Pons (tissue), 1 donor: ENCODE measurements at regions not wholly inside any gene's neighbourhood (a gene's known extent, or its start where the extent isn't known, plus 50 kb on each side); places are given as distances from the start of the nearest gene placed in this dataset.
"Not testable (repeated sequence)": the region's sequence is repeated elsewhere in the genome, so short reads cannot be mapped to it uniquely, and the experiment has no call there.

Source experiments
- DNase-seq: peaks from one replicate; pipeline ENCODE4 v3.0.0-alpha.2; 2016; ENCODE audit warnings: low spot score

GRCh38 chr5:101743000-101743399, 553.1 kb downstream of the SLCO4C1 start:
- not testable (repeated sequence) for DNase-seq

- peak; percentile 5 for DNase-seq
Observed at GRCh38 chr5:101728933-101729332, 567.2 kb downstream of the SLCO4C1 start.

- no peak for DNase-seq
Observed at GRCh38 chr5:101721543-101721942, 574.5 kb downstream of the SLCO4C1 start.

- DNase-seq: no peak
Observed at GRCh38 chr5:101720033-101720432, 576.1 kb downstream of the SLCO4C1 start.

GRCh38 chr5:101717721-101718120, 578.4 kb downstream of the SLCO4C1 start:
- DNase-seq: no peak

GRCh38 chr5:101716941-101717340, 579.1 kb downstream of the SLCO4C1 start:
- DNase-seq: no peak

GRCh38 chr5:101715790-101716189, 580.3 kb downstream of the SLCO4C1 start:
- DNase-seq: not testable (repeated sequence)

- DNase-seq: no peak
Observed at GRCh38 chr5:101689306-101689705, 606.8 kb downstream of the SLCO4C1 start.

- no peak for DNase-seq
Observed at GRCh38 chr5:101688156-101688555, 607.9 kb downstream of the SLCO4C1 start.

GRCh38 chr5:101687349-101687985, 608.6 kb downstream of the SLCO4C1 start:
- DNase-seq: no peak

GRCh38 chr5:101686536-101687157, 609.4 kb downstream of the SLCO4C1 start:
- no peak for DNase-seq

- no peak for DNase-seq
Observed at GRCh38 chr5:101679816-101680215, 616.3 kb downstream of the SLCO4C1 start.

GRCh38 chr5:101678481-101679193, 617.4 kb downstream of the SLCO4C1 start:
- peak; percentile 62 for DNase-seq

- DNase-seq: no peak
Observed at GRCh38 chr5:101677961-101678360, 618.1 kb downstream of the SLCO4C1 start.

- DNase-seq: no peak
Observed at GRCh38 chr5:101676646-101677045, 619.4 kb downstream of the SLCO4C1 start.

- DNase-seq: no peak
Observed at GRCh38 chr5:101675510-101676219, 620.4 kb downstream of the SLCO4C1 start.

GRCh38 chr5:101673120-101673519, 623.0 kb downstream of the SLCO4C1 start:
- DNase-seq: no peak

GRCh38 chr5:101664071-101664791, 631.9 kb downstream of the SLCO4C1 start:
- no peak for DNase-seq

GRCh38 chr5:101663543-101663942, 632.5 kb downstream of the SLCO4C1 start:
- DNase-seq: no peak

- no peak for DNase-seq
Observed at GRCh38 chr5:101662263-101662662, 633.8 kb downstream of the SLCO4C1 start.

- DNase-seq: no peak
Observed at GRCh38 chr5:101658433-101658832, 637.7 kb downstream of the SLCO4C1 start.

GRCh38 chr5:101653996-101654395, 642.1 kb downstream of the SLCO4C1 start:
- DNase-seq: no peak
